CD4-positive, alpha-beta memory T cell (primary cell): ENCODE measurements at regions not wholly inside any gene's neighbourhood (a gene's known extent, or its start where the extent isn't known, plus 50 kb on each side); places are given as distances from the start of the nearest gene placed in this dataset.
"Not testable (repeated sequence)": the region's sequence is repeated elsewhere in the genome, so short reads cannot be mapped to it uniquely, and the experiment has no call there.

Experiments used
- CTCF ChIA-PET: fragments of 350-600 bp; sonication (Branson Sonifier 250); formaldehyde crosslinking; loops from one replicate; lab custom pipeline; 2021; ENCODE audit warnings: inconsistent platforms; ENCODE audit not compliant: partially characterized antibody; lab: Charles Lee
- POLR2A ChIA-PET: fragments of 350-600 bp; sonication (Branson Sonifier 250); formaldehyde crosslinking; loops from one replicate; lab custom pipeline; 2021; ENCODE audit not compliant: partially characterized antibody; lab: Charles Lee
- DNase-seq, 5 donors: peaks; one replicate each; pipeline versions ENCODE4 v3.0.0 to v3.0.0-alpha.2; 2020 to 2022; ENCODE audit warnings: mixed read lengths in 1 of 5
- H3K27ac ChIP-seq: one replicate; pipeline ENCODE4 v1.7.0; 2013; ENCODE audit warnings: low read depth, low read length
- H3K27me3 ChIP-seq: 2 replicates; pipeline ENCODE4 v1.7.0; 2013; ENCODE audit warnings: mild to moderate bottlenecking, low read length, moderate library complexity; ENCODE audit not compliant: insufficient read depth
- H3K36me3 ChIP-seq: 2 replicates; pipeline ENCODE4 v1.7.0; 2013; ENCODE audit warnings: mild to moderate bottlenecking, low read length, moderate library complexity; ENCODE audit not compliant: insufficient read depth
- H3K4me1 ChIP-seq: 2 replicates; pipeline ENCODE4 v1.7.0; 2013; ENCODE audit warnings: mild to moderate bottlenecking, low read length, moderate library complexity; ENCODE audit not compliant: insufficient read depth
- H3K4me3 ChIP-seq, 2 donors: one replicate each; pipeline ENCODE4 v1.7.0; 2013; ENCODE audit warnings: low read length in 2 of 2, mild to moderate bottlenecking in 1 of 2
- H3K9me3 ChIP-seq, 2 donors: one replicate each; pipeline ENCODE4 v1.7.0; 2013; ENCODE audit warnings: low read length in 2 of 2, control low read depth in 1 of 2; ENCODE audit not compliant: control insufficient read depth in 1 of 2
- H3K27ac Mint-ChIP-seq, 7 donors: one replicate each; pipeline ENCODE4 v1.8.0; 2020 to 2021; ENCODE audit warnings: mixed read lengths in 7 of 7, mild to moderate bottlenecking in 6 of 7, inconsistent platforms in 3 of 7, moderate library complexity in 3 of 7
- H3K27me3 Mint-ChIP-seq, 2 donors: one replicate each; pipeline ENCODE4 v1.8.0; 2020 to 2021; ENCODE audit warnings: mixed read lengths in 2 of 2
- H3K36me3 Mint-ChIP-seq, 2 donors: one replicate each; pipeline ENCODE4 v1.8.0; 2020 to 2021; ENCODE audit warnings: mixed read lengths in 2 of 2, inconsistent platforms in 1 of 2, mild to moderate bottlenecking in 1 of 2
- H3K4me1 Mint-ChIP-seq, 4 donors: one replicate each; pipeline ENCODE4 v1.8.0; 2020 to 2021; ENCODE audit warnings: mixed read lengths in 4 of 4, mild to moderate bottlenecking in 1 of 4
- H3K4me3 Mint-ChIP-seq, 8 donors: one replicate each; pipeline ENCODE4 v1.8.0; 2020 to 2021; ENCODE audit warnings: mixed read lengths in 8 of 8, mild to moderate bottlenecking in 7 of 8, moderate library complexity in 6 of 8, inconsistent platforms in 3 of 8
- H3K9me3 Mint-ChIP-seq, 8 donors: one replicate each; pipeline ENCODE4 v1.8.0; 2020 to 2021; ENCODE audit warnings: mixed read lengths in 8 of 8, mild to moderate bottlenecking in 5 of 8, inconsistent platforms in 3 of 8, moderate library complexity in 1 of 8
- intact Hi-C: fragments of 100-400 bp; cut with micrococcal nuclease; formaldehyde crosslinking; loops from one replicate; pipeline ENCODE4 v1.15.1; 2023

- H3K4me3 ChIP-seq: no peak overlapping the region
- H3K36me3 Mint-ChIP-seq: no peaks in the 10 kb centered on the region
- H3K9me3 ChIP-seq: no peaks in the 10 kb centered on the region
- peak overlapping the region in 2 of 7 donors; percentile 22 to 23 for H3K27ac Mint-ChIP-seq
- POLR2A ChIA-PET: no interaction called here
- intact Hi-C loops: no loop called here
- no peaks in the 10 kb centered on the region for H3K9me3 Mint-ChIP-seq
- no peak for DNase-seq
- no peaks in the 10 kb centered on the region for H3K36me3 ChIP-seq
- H3K4me1 Mint-ChIP-seq: peaks cover 0 to 12% (median 1%) of the 10 kb centered on the region in 4 donors
- H3K4me1 ChIP-seq: no peaks in the 10 kb centered on the region
- CTCF ChIA-PET: no interaction called here
- H3K4me3 Mint-ChIP-seq: no peak overlapping the region
- no peaks in the 10 kb centered on the region for H3K27me3 ChIP-seq
- no peaks in the 10 kb centered on the region for H3K27me3 Mint-ChIP-seq
- no peak overlapping the region for H3K27ac ChIP-seq
Observed at GRCh38 chr14:105685003-105685402, 158.6 kb downstream of the TMEM121 start.

GRCh38 chr14:105685605-105686004, 159.2 kb downstream of the TMEM121 start:
- H3K27ac ChIP-seq, H3K36me3 Mint-ChIP-seq, H3K9me3 ChIP-seq, H3K36me3 ChIP-seq, intact Hi-C loops, H3K4me1 ChIP-seq, H3K27ac Mint-ChIP-seq, CTCF ChIA-PET, DNase-seq, H3K27me3 Mint-ChIP-seq, H3K9me3 Mint-ChIP-seq, H3K4me3 ChIP-seq, H3K27me3 ChIP-seq, POLR2A ChIA-PET, H3K4me3 Mint-ChIP-seq: not testable (repeated sequence)
- H3K4me1 Mint-ChIP-seq: peaks cover 0 to 12% (median 1%) of the 10 kb centered on the region in 4 donors

- POLR2A ChIA-PET, H3K9me3 Mint-ChIP-seq, DNase-seq, H3K27me3 ChIP-seq, H3K4me3 ChIP-seq, H3K36me3 ChIP-seq, H3K27ac Mint-ChIP-seq, H3K36me3 Mint-ChIP-seq, intact Hi-C loops, H3K4me3 Mint-ChIP-seq, H3K4me1 ChIP-seq, H3K9me3 ChIP-seq, H3K27me3 Mint-ChIP-seq, H3K27ac ChIP-seq, CTCF ChIA-PET: not testable (repeated sequence)
- peaks cover 0 to 12% (median 1%) of the 10 kb centered on the region in 4 donors for H3K4me1 Mint-ChIP-seq
Observed at GRCh38 chr14:105686050-105686449, 159.7 kb downstream of the TMEM121 start.

- H3K9me3 ChIP-seq, H3K4me3 Mint-ChIP-seq, H3K4me1 ChIP-seq, H3K27me3 ChIP-seq, intact Hi-C loops, H3K36me3 Mint-ChIP-seq, DNase-seq, H3K4me3 ChIP-seq, POLR2A ChIA-PET, CTCF ChIA-PET, H3K27me3 Mint-ChIP-seq, H3K9me3 Mint-ChIP-seq, H3K27ac Mint-ChIP-seq, H3K27ac ChIP-seq, H3K36me3 ChIP-seq: not testable (repeated sequence)
- H3K4me1 Mint-ChIP-seq: peaks cover 0 to 12% (median 1%) of the 10 kb centered on the region in 4 donors
Observed at GRCh38 chr14:105686462-105687170, 160.2 kb downstream of the TMEM121 start.

- H3K27me3 ChIP-seq, H3K4me3 Mint-ChIP-seq, H3K27ac ChIP-seq, POLR2A ChIA-PET, H3K36me3 ChIP-seq, H3K4me3 ChIP-seq, DNase-seq, intact Hi-C loops, H3K36me3 Mint-ChIP-seq, H3K4me1 ChIP-seq, H3K9me3 ChIP-seq, H3K27me3 Mint-ChIP-seq, CTCF ChIA-PET, H3K9me3 Mint-ChIP-seq: not testable (repeated sequence)
- Mint-ChIP-seq H3K4me1 (peaks cover 0 to 12% (median 1%) of the 10 kb centered on the region in 4 donors), H3K27ac (peak overlapping the region in 1 of 7 donors; percentile 0)
Observed at GRCh38 chr14:105687171-105688022, 161.0 kb downstream of the TMEM121 start.

- H3K36me3 ChIP-seq, H3K27me3 Mint-ChIP-seq, POLR2A ChIA-PET, H3K27me3 ChIP-seq, H3K9me3 ChIP-seq, H3K36me3 Mint-ChIP-seq, intact Hi-C loops, H3K4me3 Mint-ChIP-seq, H3K27ac Mint-ChIP-seq, CTCF ChIA-PET, H3K9me3 Mint-ChIP-seq, DNase-seq, H3K4me1 ChIP-seq, H3K4me3 ChIP-seq, H3K27ac ChIP-seq: not testable (repeated sequence)
- H3K4me1 Mint-ChIP-seq: peaks cover 0 to 12% (median 1%) of the 10 kb centered on the region in 4 donors
Observed at GRCh38 chr14:105688023-105688351, 161.6 kb downstream of the TMEM121 start.

GRCh38 chr14:105688664-105689221, 162.4 kb downstream of the TMEM121 start:
- intact Hi-C loops, H3K4me1 ChIP-seq, H3K27me3 ChIP-seq, H3K9me3 Mint-ChIP-seq, H3K36me3 ChIP-seq, H3K36me3 Mint-ChIP-seq, H3K9me3 ChIP-seq, H3K27ac ChIP-seq, CTCF ChIA-PET, H3K4me3 Mint-ChIP-seq, POLR2A ChIA-PET, H3K4me3 ChIP-seq, H3K27me3 Mint-ChIP-seq, DNase-seq: not testable (repeated sequence)
- peak overlapping the region in 1 of 7 donors; percentile 14 for H3K27ac Mint-ChIP-seq
- H3K4me1 Mint-ChIP-seq: peaks cover 0 to 12% (median 1%) of the 10 kb centered on the region in 4 donors
